MM.1S (cell line): ENCODE measurements at regions not wholly inside any gene's neighbourhood (a gene's known extent, or its start where the extent isn't known, plus 50 kb on each side); places are given as distances from the start of the nearest gene placed in this dataset.

Experiments used
- DNase-seq: peaks from one replicate; pipeline ENCODE4 v3.0.0-alpha.2; 2015
- H2AFZ ChIP-seq: fragments of 300-600 bp; sonication (generic); 2 replicates; pipeline ENCODE4 v1.6.0; 2016; ENCODE audit warnings: antibody characterized with exemption, low read length
- H3F3A ChIP-seq: fragments of 300-600 bp; sonication (generic); 2 replicates; pipeline ENCODE4 v1.6.1; 2016; ENCODE audit warnings: mild to moderate bottlenecking, antibody characterized with exemption, low read length, moderate library complexity, mixed read lengths; ENCODE audit not compliant: insufficient read depth
- H3K27ac ChIP-seq: fragments of 300-600 bp; sonication (generic); 2 replicates; pipeline ENCODE4 v1.5.1; 2016; ENCODE audit warnings: mild to moderate bottlenecking, low read length
- H3K27me3 ChIP-seq: fragments of 300-600 bp; sonication (generic); replicated peaks from 2 replicates; pipeline ENCODE4 v1.6.0; 2016; ENCODE audit warnings: low read length; ENCODE audit not compliant: insufficient read depth
- H3K36me3 ChIP-seq: fragments of 300-600 bp; sonication (generic); replicated peaks from 2 replicates; pipeline ENCODE4 v1.6.1; 2016; ENCODE audit warnings: mild to moderate bottlenecking, low read length, mixed read lengths; ENCODE audit not compliant: insufficient read depth
- H3K4me1 ChIP-seq: fragments of 300-600 bp; sonication (generic); 2 replicates; pipeline ENCODE4 v1.6.1; 2016; ENCODE audit warnings: low read length, mixed read lengths
- H3K4me2 ChIP-seq: fragments of 300-600 bp; sonication (generic); 2 replicates; pipeline ENCODE4 v1.6.0; 2016; ENCODE audit warnings: low read depth, low read length
- H3K4me3 ChIP-seq: fragments of 300-600 bp; sonication (generic); 2 replicates; pipeline ENCODE4 v1.5.1; 2016; ENCODE audit warnings: low read length, mixed read lengths
- H3K79me2 ChIP-seq: fragments of 300-600 bp; sonication (generic); 2 replicates; pipeline ENCODE4 v1.6.1; 2016; ENCODE audit warnings: mixed run types, low read length, mixed read lengths
- H3K9ac ChIP-seq: fragments of 300-600 bp; sonication (generic); 2 replicates; pipeline ENCODE4 v1.6.1; 2016; ENCODE audit warnings: low read length, mixed read lengths
- H3K9me2 ChIP-seq: fragments of 300-600 bp; sonication (generic); replicated peaks from 2 replicates; pipeline ENCODE4 v1.6.1; 2016; ENCODE audit warnings: mild to moderate bottlenecking, low read length, mixed read lengths; ENCODE audit not compliant: insufficient read depth
- H3K9me3 ChIP-seq: fragments of 300-600 bp; sonication (generic); replicated peaks from 2 replicates; pipeline ENCODE4 v1.6.1; 2016; ENCODE audit warnings: mild to moderate bottlenecking, low read length, mixed read lengths; ENCODE audit not compliant: insufficient read depth
- H4K20me1 ChIP-seq: fragments of 300-600 bp; sonication (generic); 2 replicates; pipeline ENCODE4 v1.6.1; 2016; ENCODE audit warnings: mild to moderate bottlenecking, low read length, moderate library complexity, mixed read lengths; ENCODE audit not compliant: insufficient read depth
- EZH2 ChIP-seq: fragments of 300-600 bp; sonication (generic); optimal IDR thresholded peaks from 2 replicates; pipeline ENCODE3; 2017; ENCODE audit warnings: low read depth, mild to moderate bottlenecking, antibody characterized with exemption, low read length, mixed read lengths
- EZH2phosphoT487 ChIP-seq: fragments of 300-600 bp; sonication (generic); IDR thresholded peaks from 2 replicates; pipeline ENCODE4 v1.6.1; 2018; ENCODE audit warnings: antibody characterized with exemption, low read length
- TF ChIP-seq, protein P1 (sequence below): fragments of 300-600 bp; sonication (generic); IDR thresholded peaks from 2 replicates; pipeline ENCODE4 v1.5.1; 2016; ENCODE audit warnings: antibody characterized with exemption, low read length, mixed read lengths

DNA sequence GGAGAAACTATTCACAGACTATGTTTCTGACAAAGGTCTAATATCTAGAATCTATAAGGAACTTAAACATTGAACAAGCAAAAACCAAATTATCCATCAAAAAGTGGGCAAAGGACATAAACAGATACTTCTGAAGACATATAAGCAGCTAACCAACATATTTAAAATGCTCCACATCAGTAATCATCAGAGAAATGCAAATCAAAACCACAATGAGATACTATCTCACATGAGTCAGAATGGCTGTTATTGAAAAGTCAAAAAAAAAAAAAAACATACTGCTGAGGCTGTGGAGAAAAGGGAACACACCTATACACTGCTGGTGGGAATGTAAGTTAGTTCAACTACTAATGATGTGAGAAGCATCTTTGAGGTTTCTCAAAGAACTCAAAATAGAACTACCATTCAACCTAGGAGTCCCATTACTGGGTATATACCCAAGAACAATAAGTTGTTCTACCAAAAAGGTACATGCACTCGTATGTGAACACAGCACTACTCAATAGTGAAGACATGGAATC is 220.4 kb upstream of the TFPI start:
- H3K27me3 ChIP-seq: no peaks in the 10 kb centered on the region
- TF ChIP-seq, protein P1, sequence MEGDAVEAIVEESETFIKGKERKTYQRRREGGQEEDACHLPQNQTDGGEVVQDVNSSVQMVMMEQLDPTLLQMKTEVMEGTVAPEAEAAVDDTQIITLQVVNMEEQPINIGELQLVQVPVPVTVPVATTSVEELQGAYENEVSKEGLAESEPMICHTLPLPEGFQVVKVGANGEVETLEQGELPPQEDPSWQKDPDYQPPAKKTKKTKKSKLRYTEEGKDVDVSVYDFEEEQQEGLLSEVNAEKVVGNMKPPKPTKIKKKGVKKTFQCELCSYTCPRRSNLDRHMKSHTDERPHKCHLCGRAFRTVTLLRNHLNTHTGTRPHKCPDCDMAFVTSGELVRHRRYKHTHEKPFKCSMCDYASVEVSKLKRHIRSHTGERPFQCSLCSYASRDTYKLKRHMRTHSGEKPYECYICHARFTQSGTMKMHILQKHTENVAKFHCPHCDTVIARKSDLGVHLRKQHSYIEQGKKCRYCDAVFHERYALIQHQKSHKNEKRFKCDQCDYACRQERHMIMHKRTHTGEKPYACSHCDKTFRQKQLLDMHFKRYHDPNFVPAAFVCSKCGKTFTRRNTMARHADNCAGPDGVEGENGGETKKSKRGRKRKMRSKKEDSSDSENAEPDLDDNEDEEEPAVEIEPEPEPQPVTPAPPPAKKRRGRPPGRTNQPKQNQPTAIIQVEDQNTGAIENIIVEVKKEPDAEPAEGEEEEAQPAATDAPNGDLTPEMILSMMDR: no peak
- TF ChIP-seq EZH2 (no peak), EZH2phosphoT487 (no peak)
- H3K9me2 ChIP-seq: no peaks in the 10 kb centered on the region
- no peaks in the 10 kb centered on the region for H3K9me3 ChIP-seq
- no peak overlapping the region for H3K27ac ChIP-seq
- no peak overlapping the region for H3K4me2 ChIP-seq
- no peaks in the 10 kb centered on the region for H3K36me3 ChIP-seq
- no peaks in the 10 kb centered on the region for H4K20me1 ChIP-seq
- no peaks in the 10 kb centered on the region for H3K79me2 ChIP-seq
- no peaks in the 10 kb centered on the region for H3K4me1 ChIP-seq
- H3K9ac ChIP-seq: no peak overlapping the region
- H3F3A ChIP-seq: no peaks in the 10 kb centered on the region
- DNase-seq: peak; percentile 8
- H3K4me3 ChIP-seq: no peak overlapping the region
- H2AFZ ChIP-seq: no peak overlapping the region

GRCh38 chr2:187775196-187775595 is 221.0 kb upstream of the TFPI start:
- Histone ChIP-seq H3K4me3 (no peak overlapping the region), H2AFZ (no peak overlapping the region), H4K20me1 (no peaks in the 10 kb centered on the region), H3K9me3 (no peaks in the 10 kb centered on the region), H3K9me2 (no peaks in the 10 kb centered on the region), H3K27ac (no peak overlapping the region), H3K79me2 (no peaks in the 10 kb centered on the region), H3K4me2 (no peak overlapping the region), H3K9ac (no peak overlapping the region), H3F3A (no peaks in the 10 kb centered on the region), H3K36me3 (no peaks in the 10 kb centered on the region), H3K27me3 (no peaks in the 10 kb centered on the region), H3K4me1 (no peaks in the 10 kb centered on the region)
- TF ChIP-seq EZH2 (no peak), EZH2phosphoT487 (no peak)
- TF ChIP-seq, protein P1: no peak
- no peak for DNase-seq

DNA sequence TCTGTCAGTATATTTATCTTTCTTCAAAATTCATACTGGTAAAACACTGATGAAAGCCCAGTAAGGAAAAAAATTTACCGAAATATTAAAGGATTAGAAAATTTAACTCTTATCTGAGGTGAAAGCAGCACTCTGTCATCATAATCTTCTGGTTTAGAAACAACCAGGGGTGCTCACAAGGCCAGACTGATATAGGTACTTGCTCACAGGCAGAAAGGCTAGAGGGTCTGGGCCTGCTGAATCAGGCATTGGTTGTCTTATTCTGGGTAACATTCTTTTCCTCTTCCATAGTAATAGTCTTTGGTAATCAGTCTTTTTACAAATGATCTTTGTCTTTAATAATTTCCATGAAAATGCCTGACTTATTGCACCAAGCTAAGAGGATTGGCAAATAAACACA is 221.4 kb upstream of the TFPI start:
- no peak for TF ChIP-seq EZH2
- TF ChIP-seq, protein P1: no peak
- no peak for TF ChIP-seq EZH2phosphoT487
- Histone ChIP-seq H3K9ac (no peak overlapping the region), H3K36me3 (no peaks in the 10 kb centered on the region), H3K4me2 (no peak overlapping the region), H3K27ac (no peak overlapping the region), H3K4me1 (no peaks in the 10 kb centered on the region), H3K9me2 (no peaks in the 10 kb centered on the region), H3K27me3 (no peaks in the 10 kb centered on the region), H3K9me3 (no peaks in the 10 kb centered on the region), H2AFZ (no peak overlapping the region), H4K20me1 (no peaks in the 10 kb centered on the region), H3K4me3 (no peak overlapping the region), H3F3A (no peaks in the 10 kb centered on the region), H3K79me2 (no peaks in the 10 kb centered on the region)
- DNase-seq: no peak

DNA sequence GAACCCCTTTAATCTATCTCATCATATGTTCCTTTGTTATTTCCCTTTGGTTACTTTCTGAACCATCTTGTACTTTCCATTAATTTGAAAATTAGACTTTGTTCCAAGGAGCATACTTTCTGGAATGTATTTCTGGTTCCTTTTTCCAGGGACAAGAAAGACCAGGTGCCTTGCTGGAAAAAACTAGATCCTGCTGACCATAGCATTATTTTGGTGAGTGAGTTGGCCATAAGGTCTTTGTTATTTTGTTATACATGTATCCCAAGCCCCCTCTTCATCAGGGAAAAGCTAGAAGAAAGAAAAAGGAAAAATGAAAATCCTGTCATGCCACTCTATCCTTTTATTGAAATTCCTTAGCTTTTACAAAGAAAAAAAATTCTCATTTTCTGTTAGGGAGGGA is 228.1 kb upstream of the TFPI start:
- Histone ChIP-seq H3K27me3 (no peaks in the 10 kb centered on the region), H3F3A (no peaks in the 10 kb centered on the region), H3K9ac (no peak overlapping the region), H3K4me1 (no peaks in the 10 kb centered on the region), H3K79me2 (no peaks in the 10 kb centered on the region), H3K27ac (no peak overlapping the region), H3K9me3 (no peaks in the 10 kb centered on the region), H3K4me3 (no peak overlapping the region), H3K36me3 (no peaks in the 10 kb centered on the region), H2AFZ (no peak overlapping the region), H4K20me1 (no peaks in the 10 kb centered on the region), H3K4me2 (no peak overlapping the region), H3K9me2 (no peaks in the 10 kb centered on the region)
- DNase-seq: no peak
- TF ChIP-seq EZH2phosphoT487: no peak
- TF ChIP-seq, protein P1: no peak
- no peak for TF ChIP-seq EZH2
